H1 (cell line): ENCODE measurements at regions not wholly inside any gene's neighbourhood (a gene's known extent, or its start where the extent isn't known, plus 50 kb on each side); places are given as distances from the start of the nearest gene placed in this dataset.

ENCODE experiments used
- ASH2L ChIP-seq: fragments of 200-600, 300-600 bp; sonication (generic); IDR thresholded peaks from one replicate; pipeline ENCODE4 v1.7.1; 2017; ENCODE audit warnings: low read length
- CHD1 ChIP-seq: IDR thresholded peaks from 2 replicates; pipeline ENCODE4 v1.6.1; 2012; ENCODE audit warnings: low read depth, low read length, improper control_type of control experiment
- CTCF ChIP-seq, 3 experiments: IDR thresholded peaks; 1 replicate in 2 of 3; 2 replicates in 1 of 3; pipeline versions ENCODE4 v1.5.1 to v1.6.1; 2011; ENCODE audit warnings: low read length in 3 of 3, mild to moderate bottlenecking in 3 of 3, inconsistent platforms in 2 of 3, low read depth in 1 of 3, moderate library complexity in 1 of 3; ENCODE audit not compliant: insufficient read depth in 1 of 3; ENCODE audit errors: control extremely low read depth in 1 of 3
- EZH2 ChIP-seq: fragments of 200-600 bp; sonication (generic); IDR thresholded peaks from 2 replicates; pipeline ENCODE4 v1.7.1; 2012; ENCODE audit warnings: low read depth, mild to moderate bottlenecking, moderate library complexity, low read length, inconsistent platforms; ENCODE audit not compliant: severe bottlenecking
- GABPA ChIP-seq: IDR thresholded peaks from 2 replicates; pipeline ENCODE4 v1.6.1; 2011; ENCODE audit warnings: mild to moderate bottlenecking, low read length, moderate library complexity, borderline replicate concordance; ENCODE audit not compliant: insufficient read depth
- JUND ChIP-seq: IDR thresholded peaks from 2 replicates; pipeline ENCODE4 v1.6.1; 2011; ENCODE audit warnings: mild to moderate bottlenecking, improper control_type of control experiment, low read length
- KDM1A ChIP-seq: fragments of 200-600, 300-600 bp; sonication (generic); IDR thresholded peaks from 2 replicates; pipeline ENCODE4 v1.7.1; 2016; ENCODE audit warnings: mild to moderate bottlenecking, low read length, borderline replicate concordance
- POLR2AphosphoS5 ChIP-seq: IDR thresholded peaks from 2 replicates; pipeline ENCODE4 v1.6.1; 2011; ENCODE audit warnings: low read depth, low read length
- POU5F1 ChIP-seq: IDR thresholded peaks from 2 replicates; pipeline ENCODE4 v1.6.1; 2011; ENCODE audit warnings: low read depth, mild to moderate bottlenecking, low read length, moderate library complexity
- SRF ChIP-seq: IDR thresholded peaks from 2 replicates; pipeline ENCODE4 v1.6.1; 2011; ENCODE audit warnings: mild to moderate bottlenecking, low read depth, low read length, moderate library complexity
- SUZ12 ChIP-seq: fragments of 200-600 bp; sonication (generic); IDR thresholded peaks from 2 replicates; pipeline ENCODE4 v1.6.1; 2012; ENCODE audit warnings: mild to moderate bottlenecking, inconsistent platforms, low read length, moderate library complexity, mixed read lengths
- YY1 ChIP-seq: IDR thresholded peaks from 2 replicates; pipeline ENCODE4 v1.6.1; 2011; ENCODE audit warnings: low read depth, mild to moderate bottlenecking, low read length

DNA sequence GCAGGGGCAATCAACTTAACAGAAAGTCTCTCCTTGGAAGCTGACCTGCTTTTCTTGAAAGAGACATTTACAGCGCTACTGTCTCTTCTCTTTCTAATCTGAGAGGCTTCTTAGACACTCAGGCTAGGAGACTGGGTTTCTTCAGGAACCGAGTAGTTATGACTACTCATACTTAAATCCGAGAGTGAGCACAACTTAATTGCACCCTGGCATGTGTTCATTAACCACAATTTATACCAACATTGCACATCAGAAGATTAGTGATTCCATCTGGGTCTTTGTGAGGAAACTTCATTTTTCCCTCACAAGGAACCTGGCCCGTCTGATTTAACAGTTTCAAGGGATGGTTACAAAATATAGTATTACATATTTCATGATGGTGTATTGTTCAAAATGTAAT is 176.9 kb downstream of the UBE2E3 start:
- no peak for TF ChIP-seq CTCF (IDR thresholded peaks at IDR 0.05; ENCODE audit: control extremely low read depth in 1 of 3, insufficient read depth in 1 of 3, low read depth in 1 of 3, low read length in 3 of 3)
- no peak for TF ChIP-seq YY1
- TF ChIP-seq SUZ12: no peak
- TF ChIP-seq SRF: no peak
- no peak for TF ChIP-seq JUND
- TF ChIP-seq CHD1: no peak
- no peak for TF ChIP-seq EZH2
- TF ChIP-seq POLR2AphosphoS5: no peak
- TF ChIP-seq GABPA: no peak
- TF ChIP-seq ASH2L: no peak
- no peak for TF ChIP-seq KDM1A
- no peak for TF ChIP-seq POU5F1
